Endothelial cell of umbilical vein (primary cell): ENCODE measurements at regions not wholly inside any gene's neighbourhood (a gene's known extent, or its start where the extent isn't known, plus 50 kb on each side); places are given as distances from the start of the nearest gene placed in this dataset.

Source experiments
- BruUV-seq: library from RNA; stranded (reverse); fragments of 400-500 nt; replicated peaks from 2 replicates; lab custom pipeline; 2021; lab: Mats Ljungman, UMichigan
- CTCF ChIA-PET: fragments of 300-600, 350-600 bp; sonication (Branson Sonifier 250); formaldehyde crosslinking; loops from one replicate; lab custom pipeline; 2021; ENCODE audit warnings: antibody characterized with exemption, inconsistent platforms; lab: Charles Lee
- POLR2A ChIA-PET: fragments of 300-600, 350-600 bp; sonication (Branson Sonifier 250); formaldehyde crosslinking; loops from one replicate; lab custom pipeline; 2021; ENCODE audit warnings: antibody characterized with exemption, inconsistent platforms; lab: Charles Lee
- DNase-seq: peaks from one replicate; pipeline ENCODE4 v3.0.0-alpha.2; 2011; ENCODE audit warnings: low read depth, low spot score
- FAIRE-seq: peaks from 2 replicates; lab custom pipeline; 2011; peaks lifted over from hg19 to GRCh38; lab: Jason Lieb, UNC
- H2AFZ ChIP-seq: 2 replicates; pipeline ENCODE4 v1.6.0; 2012; ENCODE audit warnings: low read depth, low read length, control low read depth, inconsistent platforms
- H3K27ac ChIP-seq: 2 replicates; pipeline ENCODE4 v1.5.1; 2011; ENCODE audit warnings: low read depth, mild to moderate bottlenecking, control low read depth, low read length, moderate library complexity; ENCODE audit not compliant: insufficient read depth
- H3K27me3 ChIP-seq, 2 experiments: 2 replicates each; pipeline versions ENCODE4 v1.6.0 to v1.6.1; 2011; ENCODE audit warnings: low read length in 2 of 2, mixed read lengths in 1 of 2; ENCODE audit not compliant: control insufficient read depth in 2 of 2, insufficient read depth in 2 of 2
- H3K36me3 ChIP-seq, 2 experiments: 2 replicates in 1 of 2; 3 replicates in 1 of 2; pipeline ENCODE4 v1.5.1; 2011; ENCODE audit warnings: low read length in 2 of 2, mild to moderate bottlenecking in 1 of 2, moderate library complexity in 1 of 2; ENCODE audit not compliant: control insufficient read depth in 2 of 2, insufficient read depth in 2 of 2; ENCODE audit errors: extremely low read depth in 1 of 2
- H3K4me1 ChIP-seq: 3 replicates; pipeline ENCODE4 v1.5.1; 2011; ENCODE audit warnings: mild to moderate bottlenecking, low read length; ENCODE audit not compliant: control insufficient read depth, insufficient read depth; ENCODE audit errors: extremely low read depth
- H3K4me2 ChIP-seq: 2 replicates; pipeline ENCODE4 v1.6.1; 2011; ENCODE audit warnings: low read length, control low read depth, mixed read lengths; ENCODE audit not compliant: insufficient read depth
- H3K4me3 ChIP-seq, 3 experiments: fragments of 200-600 bp in 1 of 3; sonication (generic), shearing (Covaris generic) in 1 of 3; replicated peaks in 1 of 3; 2 replicates each; pipeline ENCODE4 v1.5.1; 2011 to 2016; ENCODE audit warnings: control low read depth in 3 of 3, low read length in 3 of 3, mild to moderate bottlenecking in 2 of 3, inconsistent platforms in 1 of 3, low read depth in 1 of 3, moderate library complexity in 1 of 3; ENCODE audit not compliant: insufficient read depth in 1 of 3
- H3K79me2 ChIP-seq: 2 replicates; pipeline ENCODE4 v1.6.0; 2012; ENCODE audit warnings: low read length, inconsistent platforms; ENCODE audit not compliant: control insufficient read depth, insufficient read depth
- H3K9ac ChIP-seq: replicated peaks from 2 replicates; pipeline ENCODE3; 2011; ENCODE audit warnings: low read length, control low read depth; ENCODE audit not compliant: insufficient read depth; ENCODE audit errors: extremely low read depth
- H3K9me1 ChIP-seq: replicated peaks from 3 replicates; pipeline ENCODE4 v1.6.0; 2011; ENCODE audit warnings: mild to moderate bottlenecking, low read length; ENCODE audit not compliant: control insufficient read depth, insufficient read depth; ENCODE audit errors: extremely low read depth
- H3K9me3 ChIP-seq: replicated peaks from 2 replicates; pipeline ENCODE4 v1.5.1; 2012; ENCODE audit warnings: low read length, inconsistent platforms; ENCODE audit not compliant: control insufficient read depth, insufficient read depth
- H4K20me1 ChIP-seq: replicated peaks from 2 replicates; pipeline ENCODE3; 2011; ENCODE audit warnings: mild to moderate bottlenecking, low read length; ENCODE audit not compliant: control insufficient read depth, insufficient read depth; ENCODE audit errors: extremely low read depth
- EZH2 ChIP-seq: IDR thresholded peaks from 2 replicates; pipeline ENCODE4 v1.6.1; 2012; ENCODE audit warnings: borderline replicate concordance, low read depth, mild to moderate bottlenecking, moderate library complexity, low read length, inconsistent platforms; ENCODE audit not compliant: severe bottlenecking
- FOS ChIP-seq: IDR thresholded peaks from 2 replicates; pipeline ENCODE4 v1.6.1; 2011; ENCODE audit warnings: mild to moderate bottlenecking, low read length, moderate library complexity, borderline replicate concordance; ENCODE audit not compliant: insufficient read depth
- GATA2 ChIP-seq: IDR thresholded peaks from 2 replicates; pipeline ENCODE4 v1.7.0; 2011; ENCODE audit warnings: low read depth, mild to moderate bottlenecking, moderate library complexity, mixed read lengths, low read length; ENCODE audit not compliant: insufficient read length, insufficient read depth
- JUN ChIP-seq: IDR thresholded peaks from 2 replicates; pipeline ENCODE4 v1.6.1; 2011; ENCODE audit warnings: borderline replicate concordance, low read depth; ENCODE audit not compliant: insufficient read length, insufficient read depth
- MYC ChIP-seq: IDR thresholded peaks from one replicate; pipeline ENCODE4 v1.6.1; 2011; ENCODE audit warnings: mild to moderate bottlenecking, low read depth, low read length
- POLR2A ChIP-seq: IDR thresholded peaks from 2 replicates; pipeline ENCODE4 v1.6.1; 2012; ENCODE audit warnings: low read depth, mild to moderate bottlenecking, control low read depth, low read length
- POLR2AphosphoS5 ChIP-seq: IDR thresholded peaks from 2 replicates; pipeline ENCODE4 v1.6.1; 2012; ENCODE audit warnings: low read depth, mild to moderate bottlenecking, control low read depth, low read length, moderate library complexity; ENCODE audit not compliant: insufficient read depth
- dilution Hi-C: fragments of 300-500 bp; cut with MboI; formaldehyde crosslinking; loops from one replicate; pipeline ENCODE4 v1.15.0; 2019; ENCODE audit warnings: low sequenced_read_pairs; ENCODE audit not compliant: extremely low pct_ligation_motif_present
- intact Hi-C: fragments of 100-400 bp; cut with micrococcal nuclease; formaldehyde crosslinking; loops from one replicate; pipeline ENCODE4 v1.10.0; 2022
- TF ChIP-seq, protein P1 (sequence below): IDR thresholded peaks from 2 replicates; pipeline ENCODE4 v1.6.1; 2011; ENCODE audit not compliant: insufficient read depth, insufficient read length
- TF ChIP-seq, protein P2 (sequence below), 2 donors: IDR thresholded peaks; 1 replicate in 1 of 2; 2 replicates in 1 of 2; pipeline ENCODE4 v1.5.1; 2011; ENCODE audit warnings: low read length in 2 of 2, mild to moderate bottlenecking in 2 of 2, moderate library complexity in 2 of 2, control low read depth in 1 of 2, inconsistent platforms in 1 of 2, low read depth in 1 of 2; ENCODE audit not compliant: insufficient read depth in 1 of 2; ENCODE audit errors: extremely low read depth in 1 of 2

DNA sequence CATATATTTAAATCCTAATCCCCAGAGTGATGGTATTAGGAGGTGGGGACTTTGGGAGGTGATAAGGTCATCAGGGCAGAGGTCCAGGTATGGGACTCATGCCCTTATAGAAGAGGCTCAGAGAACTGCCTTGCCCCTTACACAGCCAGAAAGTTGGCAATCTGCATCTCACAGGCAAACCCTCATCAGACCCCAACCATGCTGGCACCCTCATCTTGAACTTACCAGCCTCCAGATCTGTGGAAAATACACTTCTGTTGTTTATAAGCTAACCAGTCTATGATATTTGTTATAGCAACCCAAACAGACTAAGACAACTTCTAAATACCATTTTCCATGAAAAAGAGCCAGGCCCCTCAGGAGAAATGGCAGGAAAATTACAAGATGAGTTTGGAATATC lies 69.3 kb upstream of the PRDX6 start:
- TF ChIP-seq FOS = no peak
- TF ChIP-seq, protein P1, sequence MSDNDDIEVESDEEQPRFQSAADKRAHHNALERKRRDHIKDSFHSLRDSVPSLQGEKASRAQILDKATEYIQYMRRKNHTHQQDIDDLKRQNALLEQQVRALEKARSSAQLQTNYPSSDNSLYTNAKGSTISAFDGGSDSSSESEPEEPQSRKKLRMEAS = no peak
- TF ChIP-seq POLR2AphosphoS5 = no peak
- no peak for TF ChIP-seq MYC
- TF ChIP-seq JUN = no peak
- TF ChIP-seq, protein P2, sequence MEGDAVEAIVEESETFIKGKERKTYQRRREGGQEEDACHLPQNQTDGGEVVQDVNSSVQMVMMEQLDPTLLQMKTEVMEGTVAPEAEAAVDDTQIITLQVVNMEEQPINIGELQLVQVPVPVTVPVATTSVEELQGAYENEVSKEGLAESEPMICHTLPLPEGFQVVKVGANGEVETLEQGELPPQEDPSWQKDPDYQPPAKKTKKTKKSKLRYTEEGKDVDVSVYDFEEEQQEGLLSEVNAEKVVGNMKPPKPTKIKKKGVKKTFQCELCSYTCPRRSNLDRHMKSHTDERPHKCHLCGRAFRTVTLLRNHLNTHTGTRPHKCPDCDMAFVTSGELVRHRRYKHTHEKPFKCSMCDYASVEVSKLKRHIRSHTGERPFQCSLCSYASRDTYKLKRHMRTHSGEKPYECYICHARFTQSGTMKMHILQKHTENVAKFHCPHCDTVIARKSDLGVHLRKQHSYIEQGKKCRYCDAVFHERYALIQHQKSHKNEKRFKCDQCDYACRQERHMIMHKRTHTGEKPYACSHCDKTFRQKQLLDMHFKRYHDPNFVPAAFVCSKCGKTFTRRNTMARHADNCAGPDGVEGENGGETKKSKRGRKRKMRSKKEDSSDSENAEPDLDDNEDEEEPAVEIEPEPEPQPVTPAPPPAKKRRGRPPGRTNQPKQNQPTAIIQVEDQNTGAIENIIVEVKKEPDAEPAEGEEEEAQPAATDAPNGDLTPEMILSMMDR (IDR thresholded peaks at IDR 0.05; ENCODE audit: extremely low read depth in 1 of 2, insufficient read depth in 1 of 2, low read depth in 1 of 2, low read length in 2 of 2) = no peak
- TF ChIP-seq GATA2 = no peak
- no peak for TF ChIP-seq POLR2A
- TF ChIP-seq EZH2 = no peak
- FAIRE-seq (no peak), DNase-seq (no peak)
- POLR2A ChIA-PET = no interaction called here
- CTCF ChIA-PET = interaction anchor here (0.9 kb wide), 1 partner anchor 10 kb away, joined by 3 read pairs; no protein-coding TSS in a partner anchor
- H2AFZ ChIP-seq = no peak overlapping the region
- no peak overlapping the region for H3K27ac ChIP-seq
- H3K4me2 ChIP-seq = no peak overlapping the region
- H3K4me3 ChIP-seq = no peak overlapping the region
- peaks cover 4% of the 10 kb centered on the region for H3K4me1 ChIP-seq
- H3K79me2 ChIP-seq = no peaks in the 10 kb centered on the region
- H3K9ac ChIP-seq = no peak overlapping the region
- dilution Hi-C loops (no loop called here), intact Hi-C loops (loop anchor here (5.0 kb wide), 1 partner anchor 201 kb away; the partner anchor contains the start of gene TNFSF4)
- H3K27me3 ChIP-seq = no peaks in the 10 kb centered on the region
- no peaks in the 10 kb centered on the region for H4K20me1 ChIP-seq
- H3K9me1 ChIP-seq = no peaks in the 10 kb centered on the region
- BruUV-seq = no TSS peak
- H3K36me3 ChIP-seq = no peaks in the 10 kb centered on the region
- H3K9me3 ChIP-seq = no peaks in the 10 kb centered on the region
